GM12878 (cell line): ENCODE measurements at regions not wholly inside any gene's neighbourhood (a gene's known extent, or its start where the extent isn't known, plus 50 kb on each side); places are given as distances from the start of the nearest gene placed in this dataset.

Source experiments
- ATAC-seq: fragments of 200-7000 bp; cut with Tn5 transposase; 3 replicates; pipeline ENCODE4 v1.9.1; 2020; ENCODE audit warnings: mild to moderate bottlenecking, moderate library complexity
- BruUV-seq: library from RNA; stranded (reverse); fragments of 400-500 nt; replicated peaks from 2 replicates; lab custom pipeline; 2021; lab: Mats Ljungman, UMichigan
- CTCF ChIA-PET: fragments of 300-600 bp; sonication (Branson Sonifier 250); formaldehyde crosslinking; extraction: SDS; loops from one replicate; lab custom pipeline; 2021; ENCODE audit warnings: inconsistent platforms; lab: Yijun Ruan, JAX
- POLR2A ChIA-PET: fragments of 350-600 bp; formaldehyde crosslinking; extraction: SDS; loops from one replicate; lab custom pipeline; 2021; ENCODE audit warnings: inconsistent platforms; lab: Charles Lee
- RAD21 ChIA-PET: fragments of 300-600 bp; sonication (Branson Sonifier 250); formaldehyde crosslinking; loops from one replicate; lab custom pipeline; 2023; ENCODE audit warnings: antibody characterized with exemption; ENCODE audit not compliant: unreplicated experiment; lab: Charles Lee
- SMC1A ChIA-PET: fragments of 300-600 bp; sonication (Branson Sonifier 250); formaldehyde crosslinking; loops from one replicate; lab custom pipeline; 2023; ENCODE audit not compliant: unreplicated experiment, uncharacterized antibody; lab: Charles Lee
- DNase-seq: peaks from one replicate; pipeline ENCODE4 v3.0.0-alpha.2; 2011; ENCODE audit warnings: low read depth, low spot score
- FAIRE-seq: peaks from 3 replicates; lab custom pipeline; 2011; peaks lifted over from hg19 to GRCh38; lab: Jason Lieb, UNC
- H2AFZ ChIP-seq: 2 replicates; pipeline ENCODE4 v1.6.0; 2011; ENCODE audit warnings: low read depth, low read length, control low read depth; ENCODE audit not compliant: control insufficient read depth
- H3K27ac ChIP-seq: 2 replicates; pipeline ENCODE4 v1.5.1; 2011; ENCODE audit warnings: control low read depth; ENCODE audit not compliant: control insufficient read depth, insufficient read depth
- H3K27me3 ChIP-seq, 2 experiments: replicated peaks in 1 of 2; 2 replicates each; pipeline versions ENCODE4 v1.6.0 to v1.6.1; 2011; ENCODE audit warnings: low read length in 1 of 2; ENCODE audit not compliant: control insufficient read depth in 2 of 2, insufficient read depth in 2 of 2
- H3K36me3 ChIP-seq, 2 experiments: 2 replicates each; pipeline ENCODE4 v1.5.1; 2011; ENCODE audit warnings: low read length in 1 of 2; ENCODE audit not compliant: control insufficient read depth in 2 of 2, insufficient read depth in 2 of 2
- H3K4me1 ChIP-seq: 2 replicates; pipeline ENCODE4 v1.6.1; 2011; ENCODE audit warnings: mild to moderate bottlenecking, low read length, moderate library complexity, mixed read lengths; ENCODE audit not compliant: control insufficient read depth, insufficient read depth
- H3K4me2 ChIP-seq: 2 replicates; pipeline ENCODE4 v1.6.0; 2011; ENCODE audit warnings: control low read depth; ENCODE audit not compliant: control insufficient read depth, insufficient read depth
- H3K4me3 ChIP-seq: fragments of 200-600 bp; sonication (generic); 2 replicates; pipeline ENCODE4 v1.5.1; 2016
- H3K79me2 ChIP-seq: 2 replicates; pipeline ENCODE4 v1.6.0; 2011; ENCODE audit warnings: low read length; ENCODE audit not compliant: control insufficient read depth, insufficient read depth
- H3K9ac ChIP-seq: 2 replicates; pipeline ENCODE4 v1.8.0; 2011; ENCODE audit warnings: low read length, control low read depth, mixed read lengths; ENCODE audit not compliant: control insufficient read depth, insufficient read depth
- H3K9me3 ChIP-seq: replicated peaks from 3 replicates; pipeline ENCODE4 v1.5.1; 2011; ENCODE audit warnings: mild to moderate bottlenecking, low read length; ENCODE audit not compliant: control insufficient read depth, insufficient read depth
- H4K20me1 ChIP-seq: 2 replicates; pipeline ENCODE4 v1.6.0; 2011; ENCODE audit not compliant: control insufficient read depth, insufficient read depth
- BRCA1 ChIP-seq: IDR thresholded peaks from 2 replicates; pipeline ENCODE4 v1.6.1; 2011; ENCODE audit warnings: low read depth, low read length, improper control_type of control experiment
- CBX5 ChIP-seq: sonication (generic); IDR thresholded peaks from 2 replicates; pipeline ENCODE4 v1.6.1; 2016; ENCODE audit warnings: low read depth, moderate library complexity, mild to moderate bottlenecking, inconsistent platforms
- CHD2 ChIP-seq: IDR thresholded peaks from 2 replicates; pipeline ENCODE4 v1.6.1; 2011; ENCODE audit warnings: low read depth, low read length, improper control_type of control experiment, borderline replicate concordance
- GABPA ChIP-seq: IDR thresholded peaks from 2 replicates; pipeline ENCODE4 v1.6.1; 2014; ENCODE audit warnings: antibody characterized with exemption, low read depth, mild to moderate bottlenecking, inconsistent platforms
- WRNIP1 ChIP-seq: IDR thresholded peaks from 2 replicates; pipeline ENCODE4 v1.6.1; 2011; ENCODE audit warnings: low read depth, low read length, improper control_type of control experiment, borderline replicate concordance
- WGBS: methylation state at CpG from one replicate; pipeline ENCODE4 v1.1.6; 2016; ENCODE audit warnings: low lambda C conversion rate; ENCODE audit not compliant: insufficient replicate concordance, insufficient coverage; ENCODE audit errors: missing lambda C conversion rate; 5-methylcytosine and 5-hydroxymethylcytosine counted together
- in situ Hi-C: fragments of 300-500 bp; cut with MboI; formaldehyde crosslinking; loops from 9 replicates; pipeline ENCODE4 v1.14.3; 2018; ENCODE audit warnings: mixed read lengths
- intact Hi-C: fragments of 100-400 bp; cut with micrococcal nuclease; formaldehyde crosslinking; loops from one replicate; pipeline ENCODE4 v1.14.2; 2022; ENCODE audit not compliant: unreplicated experiment
- TF ChIP-seq, protein P1 (sequence below): fragments of 450-650 bp; IDR thresholded peaks from 2 replicates; pipeline ENCODE4 v1.6.1; 2017; ENCODE audit warnings: low read depth, mild to moderate bottlenecking, moderate library complexity
- TF ChIP-seq, protein P2 (sequence below): IDR thresholded peaks from 2 replicates; pipeline ENCODE4 v1.6.1; 2011; ENCODE audit warnings: low read depth, mild to moderate bottlenecking, low read length, moderate library complexity, borderline replicate concordance; ENCODE audit errors: extremely low read depth
- TF ChIP-seq, protein P3 (sequence below): fragments of 450-650 bp; IDR thresholded peaks from 2 replicates; pipeline ENCODE4 v1.6.1; 2017; ENCODE audit warnings: mild to moderate bottlenecking, moderate library complexity

GRCh38 chr18:78661316-78661715 is 318.3 kb upstream of the SALL3 start:
- TF ChIP-seq, protein P1, sequence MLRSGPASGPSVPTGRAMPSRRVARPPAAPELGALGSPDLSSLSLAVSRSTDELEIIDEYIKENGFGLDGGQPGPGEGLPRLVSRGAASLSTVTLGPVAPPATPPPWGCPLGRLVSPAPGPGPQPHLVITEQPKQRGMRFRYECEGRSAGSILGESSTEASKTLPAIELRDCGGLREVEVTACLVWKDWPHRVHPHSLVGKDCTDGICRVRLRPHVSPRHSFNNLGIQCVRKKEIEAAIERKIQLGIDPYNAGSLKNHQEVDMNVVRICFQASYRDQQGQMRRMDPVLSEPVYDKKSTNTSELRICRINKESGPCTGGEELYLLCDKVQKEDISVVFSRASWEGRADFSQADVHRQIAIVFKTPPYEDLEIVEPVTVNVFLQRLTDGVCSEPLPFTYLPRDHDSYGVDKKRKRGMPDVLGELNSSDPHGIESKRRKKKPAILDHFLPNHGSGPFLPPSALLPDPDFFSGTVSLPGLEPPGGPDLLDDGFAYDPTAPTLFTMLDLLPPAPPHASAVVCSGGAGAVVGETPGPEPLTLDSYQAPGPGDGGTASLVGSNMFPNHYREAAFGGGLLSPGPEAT, result no peak
- TF ChIP-seq CHD2, result no peak
- no peak for TF ChIP-seq CBX5
- no peak for TF ChIP-seq BRCA1
- no peak for TF ChIP-seq WRNIP1
- TF ChIP-seq GABPA, result no peak
- TF ChIP-seq, protein P2, sequence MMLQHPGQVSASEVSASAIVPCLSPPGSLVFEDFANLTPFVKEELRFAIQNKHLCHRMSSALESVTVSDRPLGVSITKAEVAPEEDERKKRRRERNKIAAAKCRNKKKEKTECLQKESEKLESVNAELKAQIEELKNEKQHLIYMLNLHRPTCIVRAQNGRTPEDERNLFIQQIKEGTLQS, result no peak
- TF ChIP-seq, protein P3, sequence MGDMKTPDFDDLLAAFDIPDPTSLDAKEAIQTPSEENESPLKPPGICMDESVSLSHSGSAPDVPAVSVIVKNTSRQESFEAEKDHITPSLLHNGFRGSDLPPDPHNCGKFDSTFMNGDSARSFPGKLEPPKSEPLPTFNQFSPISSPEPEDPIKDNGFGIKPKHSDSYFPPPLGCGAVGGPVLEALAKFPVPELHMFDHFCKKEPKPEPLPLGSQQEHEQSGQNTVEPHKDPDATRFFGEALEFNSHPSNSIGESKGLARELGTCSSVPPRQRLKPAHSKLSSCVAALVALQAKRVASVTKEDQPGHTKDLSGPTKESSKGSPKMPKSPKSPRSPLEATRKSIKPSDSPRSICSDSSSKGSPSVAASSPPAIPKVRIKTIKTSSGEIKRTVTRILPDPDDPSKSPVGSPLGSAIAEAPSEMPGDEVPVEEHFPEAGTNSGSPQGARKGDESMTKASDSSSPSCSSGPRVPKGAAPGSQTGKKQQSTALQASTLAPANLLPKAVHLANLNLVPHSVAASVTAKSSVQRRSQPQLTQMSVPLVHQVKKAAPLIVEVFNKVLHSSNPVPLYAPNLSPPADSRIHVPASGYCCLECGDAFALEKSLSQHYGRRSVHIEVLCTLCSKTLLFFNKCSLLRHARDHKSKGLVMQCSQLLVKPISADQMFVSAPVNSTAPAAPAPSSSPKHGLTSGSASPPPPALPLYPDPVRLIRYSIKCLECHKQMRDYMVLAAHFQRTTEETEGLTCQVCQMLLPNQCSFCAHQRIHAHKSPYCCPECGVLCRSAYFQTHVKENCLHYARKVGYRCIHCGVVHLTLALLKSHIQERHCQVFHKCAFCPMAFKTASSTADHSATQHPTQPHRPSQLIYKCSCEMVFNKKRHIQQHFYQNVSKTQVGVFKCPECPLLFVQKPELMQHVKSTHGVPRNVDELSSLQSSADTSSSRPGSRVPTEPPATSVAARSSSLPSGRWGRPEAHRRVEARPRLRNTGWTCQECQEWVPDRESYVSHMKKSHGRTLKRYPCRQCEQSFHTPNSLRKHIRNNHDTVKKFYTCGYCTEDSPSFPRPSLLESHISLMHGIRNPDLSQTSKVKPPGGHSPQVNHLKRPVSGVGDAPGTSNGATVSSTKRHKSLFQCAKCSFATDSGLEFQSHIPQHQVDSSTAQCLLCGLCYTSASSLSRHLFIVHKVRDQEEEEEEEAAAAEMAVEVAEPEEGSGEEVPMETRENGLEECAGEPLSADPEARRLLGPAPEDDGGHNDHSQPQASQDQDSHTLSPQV, result no peak
- Histone ChIP-seq H3K36me3 (no peaks in the 10 kb centered on the region), H2AFZ (no peak overlapping the region), H3K9me3 (peaks cover 2% of the 10 kb centered on the region; the same call in 1 of the 3 replicates), H3K9ac (no peak overlapping the region), H3K27ac (no peak overlapping the region), H3K4me3 (no peak overlapping the region), H3K27me3 (no peaks in the 10 kb centered on the region), H3K79me2 (no peaks in the 10 kb centered on the region), H4K20me1 (no peaks in the 10 kb centered on the region), H3K4me2 (no peak overlapping the region), H3K4me1 (no peaks in the 10 kb centered on the region)
- 30% methylated on average over 8 of the region's 9 CpGs for WGBS
- FAIRE-seq (no peak), ATAC-seq (no peak), DNase-seq (no peak)
- BruUV-seq, result no TSS peak
- SMC1A ChIA-PET, result no interaction called here
- intact Hi-C loops, result no loop called here
- in situ Hi-C loops, result no loop called here
- POLR2A ChIA-PET, result no interaction called here
- RAD21 ChIA-PET, result no interaction called here
- CTCF ChIA-PET, result no interaction called here
